Loucy (cell line): ENCODE measurements at regions not wholly inside any gene's neighbourhood (a gene's known extent, or its start where the extent isn't known, plus 50 kb on each side); places are given as distances from the start of the nearest gene placed in this dataset.

ENCODE experiments used
- EZH2phosphoT487 ChIP-seq: fragments of 200-600 bp; IDR thresholded peaks from 2 replicates; pipeline ENCODE4 v1.6.1; 2018; ENCODE audit warnings: antibody characterized with exemption, mild to moderate bottlenecking, moderate library complexity, borderline replicate concordance
- TF ChIP-seq, protein P1 (sequence below): fragments of 200-600 bp; sonication (generic); conservative IDR thresholded peaks from 2 replicates; pipeline ENCODE4 v1.5.1; 2014; ENCODE audit warnings: mild to moderate bottlenecking, antibody characterized with exemption, low read length

- TF ChIP-seq, protein P1, sequence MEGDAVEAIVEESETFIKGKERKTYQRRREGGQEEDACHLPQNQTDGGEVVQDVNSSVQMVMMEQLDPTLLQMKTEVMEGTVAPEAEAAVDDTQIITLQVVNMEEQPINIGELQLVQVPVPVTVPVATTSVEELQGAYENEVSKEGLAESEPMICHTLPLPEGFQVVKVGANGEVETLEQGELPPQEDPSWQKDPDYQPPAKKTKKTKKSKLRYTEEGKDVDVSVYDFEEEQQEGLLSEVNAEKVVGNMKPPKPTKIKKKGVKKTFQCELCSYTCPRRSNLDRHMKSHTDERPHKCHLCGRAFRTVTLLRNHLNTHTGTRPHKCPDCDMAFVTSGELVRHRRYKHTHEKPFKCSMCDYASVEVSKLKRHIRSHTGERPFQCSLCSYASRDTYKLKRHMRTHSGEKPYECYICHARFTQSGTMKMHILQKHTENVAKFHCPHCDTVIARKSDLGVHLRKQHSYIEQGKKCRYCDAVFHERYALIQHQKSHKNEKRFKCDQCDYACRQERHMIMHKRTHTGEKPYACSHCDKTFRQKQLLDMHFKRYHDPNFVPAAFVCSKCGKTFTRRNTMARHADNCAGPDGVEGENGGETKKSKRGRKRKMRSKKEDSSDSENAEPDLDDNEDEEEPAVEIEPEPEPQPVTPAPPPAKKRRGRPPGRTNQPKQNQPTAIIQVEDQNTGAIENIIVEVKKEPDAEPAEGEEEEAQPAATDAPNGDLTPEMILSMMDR, result no peak
- TF ChIP-seq EZH2phosphoT487, result no peak
Observed at GRCh38 chr10:90112681-90113080, 411.3 kb downstream of the KIF20B start.
